Natural killer cell treated with Interleukin-12 subunit alpha and Interleukin-12 subunit beta and Interleukin-15 and Interleukin-18, amount 100 ng/mL, for 72 hours (primary cell): ENCODE measurements at regions not wholly inside any gene's neighbourhood (a gene's known extent, or its start where the extent isn't known, plus 50 kb on each side); places are given as distances from the start of the nearest gene placed in this dataset.
"Not testable (repeated sequence)": the region's sequence is repeated elsewhere in the genome, so short reads cannot be mapped to it uniquely, and the experiment has no call there.

Experiments
- ATAC-seq, 2 donors: fragments of 150-1000 bp; cut with Tn5 transposase in 1 of 2; sonication (Bioruptor Pico), chemical (Tn5 transposase) in 1 of 2; 2 replicates each; pipeline ENCODE4 v1.10.0; 2021
- DNase-seq: peaks from one replicate; pipeline ENCODE4 v3.0.0; 2022; ENCODE audit warnings: low spot score
- H3K27ac Mint-ChIP-seq, 2 donors: 1 replicate in 1 of 2; 2 replicates in 1 of 2; pipeline ENCODE4 v1.8.0; 2022; ENCODE audit warnings: mixed read lengths in 2 of 2, mild to moderate bottlenecking in 1 of 2, moderate library complexity in 1 of 2
- H3K27me3 Mint-ChIP-seq, 2 donors: 1 replicate in 1 of 2; 2 replicates in 1 of 2; pipeline ENCODE4 v1.8.0; 2022; ENCODE audit warnings: mixed read lengths in 2 of 2
- H3K36me3 Mint-ChIP-seq: one replicate; pipeline ENCODE4 v1.8.0; 2022; ENCODE audit warnings: mixed read lengths
- H3K4me1 Mint-ChIP-seq, 2 donors: 1 replicate in 1 of 2; 2 replicates in 1 of 2; pipeline ENCODE4 v1.8.0; 2022; ENCODE audit warnings: low read depth in 2 of 2, mixed read lengths in 2 of 2, mild to moderate bottlenecking in 1 of 2
- H3K4me3 Mint-ChIP-seq: one replicate; pipeline ENCODE4 v1.8.0; 2022; ENCODE audit warnings: mixed read lengths
- H3K9me3 Mint-ChIP-seq: 2 replicates; pipeline ENCODE4 v1.8.0; 2022; ENCODE audit warnings: mixed read lengths

DNA sequence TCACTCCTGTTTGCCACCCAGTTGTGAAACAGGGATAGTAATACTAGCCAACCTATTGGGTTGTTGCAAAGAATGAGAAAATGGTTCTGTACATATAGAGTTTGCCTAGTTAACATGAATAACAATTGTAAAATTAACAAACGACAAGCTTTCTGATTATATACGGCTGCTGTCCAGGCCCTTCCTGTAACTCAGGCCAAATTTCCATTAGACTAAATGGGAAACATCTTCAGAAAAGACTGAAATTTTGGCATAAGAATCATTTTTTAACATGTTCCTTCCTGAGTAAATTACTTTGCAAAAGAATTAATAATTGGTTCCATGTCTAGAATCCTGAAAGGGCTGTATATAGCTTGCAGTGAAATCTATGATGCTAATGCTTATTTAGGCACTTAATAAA, 117.7 kb upstream of the SATB2 start:
- Mint-ChIP-seq H3K27ac (no peak overlapping the region), H3K9me3 (no peaks in the 10 kb centered on the region), H3K4me1 (no peaks in the 10 kb centered on the region), H3K27me3 (peaks cover 1 to 3% of the 10 kb centered on the region in 2 donors), H3K36me3 (no peaks in the 10 kb centered on the region), H3K4me3 (no peak overlapping the region)
- no peak for ATAC-seq
- DNase-seq: no peak

DNA sequence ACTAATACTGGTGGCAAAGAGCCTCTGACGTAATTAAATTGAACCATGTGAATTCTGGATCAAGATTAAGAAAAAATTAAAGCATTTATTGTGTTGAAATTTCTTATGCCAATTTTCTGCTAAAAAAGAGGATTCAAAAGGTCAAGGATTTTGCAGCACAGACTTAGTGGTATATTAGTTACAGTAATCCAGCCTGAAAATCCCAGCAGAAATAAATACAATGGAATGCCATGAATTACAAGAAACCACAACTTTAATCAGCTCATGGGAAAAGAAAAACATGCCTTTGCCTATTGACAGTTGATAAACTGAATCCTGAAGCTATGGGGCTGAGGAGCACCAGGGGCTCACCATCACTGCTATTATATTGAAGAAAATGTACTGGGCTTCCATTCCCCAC, 114.8 kb upstream of the SATB2 start:
- no peaks in the 10 kb centered on the region for H3K9me3 Mint-ChIP-seq
- ATAC-seq (no peak), DNase-seq (no peak)
- no peaks in the 10 kb centered on the region for H3K36me3 Mint-ChIP-seq
- no peaks in the 10 kb centered on the region for H3K4me1 Mint-ChIP-seq
- H3K27me3 Mint-ChIP-seq: no peaks in the 10 kb centered on the region
- H3K27ac Mint-ChIP-seq: no peak overlapping the region
- no peak overlapping the region for H3K4me3 Mint-ChIP-seq

DNA sequence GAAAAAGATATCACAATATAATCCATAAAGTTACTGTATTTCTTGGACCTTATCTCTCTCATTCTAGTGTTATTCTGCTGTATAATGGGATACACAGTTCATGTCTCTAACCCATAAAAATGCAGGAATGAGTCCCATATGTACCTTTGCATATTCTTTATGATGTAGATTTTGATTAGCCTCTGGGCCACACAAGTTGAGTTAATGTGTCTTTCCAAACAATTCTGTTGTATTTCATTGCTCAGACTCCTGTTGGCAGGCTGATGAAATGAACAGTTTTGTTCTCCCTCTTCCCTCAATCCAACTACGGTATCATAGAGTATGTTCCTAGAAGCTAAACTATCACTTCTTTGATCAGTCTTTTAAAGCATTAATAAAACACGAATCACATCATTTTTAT, 113.2 kb upstream of the SATB2 start:
- no peak for DNase-seq
- no peak for ATAC-seq
- no peak overlapping the region for H3K4me3 Mint-ChIP-seq

DNA sequence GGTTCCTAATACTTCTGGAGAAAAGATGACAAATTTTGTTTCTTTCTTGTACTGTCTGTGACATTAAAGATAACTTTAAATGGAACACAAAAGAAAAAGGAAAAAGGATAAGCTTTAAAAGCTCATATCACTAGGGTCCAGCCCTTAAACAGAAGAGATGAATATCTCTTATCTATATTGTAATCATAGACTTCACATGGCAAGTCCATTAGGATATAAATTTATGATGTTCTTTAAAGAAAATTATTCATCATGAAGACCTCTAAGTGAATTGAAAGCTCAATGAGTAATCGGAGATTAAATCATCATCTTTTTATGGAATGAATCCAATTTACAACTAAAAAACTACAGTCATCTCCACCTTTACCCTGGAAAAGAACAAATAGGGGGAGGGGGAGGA, 111.6 kb upstream of the SATB2 start:
- Mint-ChIP-seq H3K36me3 (no peaks in the 10 kb centered on the region), H3K27me3 (no peaks in the 10 kb centered on the region), H3K27ac (no peak overlapping the region), H3K4me3 (no peak overlapping the region), H3K4me1 (no peaks in the 10 kb centered on the region), H3K9me3 (no peaks in the 10 kb centered on the region)
- ATAC-seq: no peak
- no peak for DNase-seq

More for the DNA sequence above, 113.2 kb upstream of the SATB2 start:
- no peak overlapping the region for H3K27ac Mint-ChIP-seq
- no peaks in the 10 kb centered on the region for H3K27me3 Mint-ChIP-seq
- H3K4me1 Mint-ChIP-seq: no peaks in the 10 kb centered on the region
- no peaks in the 10 kb centered on the region for H3K9me3 Mint-ChIP-seq
- H3K36me3 Mint-ChIP-seq: no peaks in the 10 kb centered on the region

DNA sequence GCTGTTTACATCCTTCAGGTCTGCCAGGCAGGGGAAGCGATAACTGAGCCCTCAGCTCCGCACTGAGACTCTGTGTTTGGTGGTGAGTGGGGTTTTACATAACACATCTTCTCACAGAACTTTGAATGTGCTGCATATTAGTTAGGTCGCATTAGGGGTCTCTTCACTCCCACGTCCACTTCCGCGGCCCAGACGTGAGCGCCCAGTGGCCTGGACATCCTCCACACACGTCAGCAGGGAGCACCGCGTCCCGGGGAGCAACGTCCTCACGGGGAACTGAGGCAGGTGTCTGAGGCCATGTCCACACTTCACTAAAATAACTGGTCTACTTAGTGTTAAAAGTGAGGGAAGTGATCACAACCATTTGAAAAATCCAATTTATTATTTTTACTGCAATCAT, 100.4 kb upstream of the SATB2 start:
- DNase-seq: no peak
- no peaks in the 10 kb centered on the region for H3K9me3 Mint-ChIP-seq
- H3K36me3 Mint-ChIP-seq: no peaks in the 10 kb centered on the region
- no peak for ATAC-seq
- H3K27ac Mint-ChIP-seq: no peak overlapping the region
- H3K4me1 Mint-ChIP-seq: no peaks in the 10 kb centered on the region
- no peaks in the 10 kb centered on the region for H3K27me3 Mint-ChIP-seq
- no peak overlapping the region for H3K4me3 Mint-ChIP-seq

- no peak for ATAC-seq
- no peak overlapping the region for H3K27ac Mint-ChIP-seq
- no peaks in the 10 kb centered on the region for H3K4me1 Mint-ChIP-seq
- H3K27me3 Mint-ChIP-seq: no peaks in the 10 kb centered on the region
- DNase-seq: no peak
- no peak overlapping the region for H3K4me3 Mint-ChIP-seq
- H3K36me3 Mint-ChIP-seq: no peaks in the 10 kb centered on the region
- no peaks in the 10 kb centered on the region for H3K9me3 Mint-ChIP-seq
Measured at GRCh38 chr2:199556527-199557285, 99.0 kb upstream of the SATB2 start.

DNA sequence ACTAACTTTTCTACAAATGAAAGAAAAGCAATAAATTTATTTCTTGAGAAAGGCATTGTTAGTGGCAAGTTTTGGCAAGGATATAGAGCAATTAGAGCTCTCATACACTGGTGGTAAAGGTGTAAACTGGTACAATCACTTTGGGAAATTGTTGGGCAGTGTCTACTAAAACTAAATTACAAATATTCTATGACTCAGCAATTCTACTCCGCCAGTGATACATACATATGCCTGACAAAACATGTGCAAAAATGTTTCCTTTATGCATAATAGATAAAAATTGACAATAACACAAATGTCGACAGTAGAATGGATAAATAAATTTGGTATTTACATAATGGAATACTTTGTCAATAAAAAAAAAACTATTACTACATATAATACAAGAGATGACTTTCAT, 96.3 kb upstream of the SATB2 start:
- Mint-ChIP-seq H3K4me1 (no peaks in the 10 kb centered on the region), H3K36me3 (no peaks in the 10 kb centered on the region), H3K27ac (no peak overlapping the region), H3K4me3 (no peak overlapping the region), H3K27me3 (no peaks in the 10 kb centered on the region), H3K9me3 (peaks cover 5% of the 10 kb centered on the region)
- no peak for DNase-seq
- no peak for ATAC-seq

GRCh38 chr2:199552141-199552540, 94.4 kb upstream of the SATB2 start:
- DNase-seq: no peak
- Mint-ChIP-seq H3K4me3 (no peak overlapping the region), H3K9me3 (peaks cover 5% of the 10 kb centered on the region), H3K36me3 (no peaks in the 10 kb centered on the region), H3K27ac (no peak overlapping the region), H3K4me1 (no peaks in the 10 kb centered on the region), H3K27me3 (no peaks in the 10 kb centered on the region)
- no peak for ATAC-seq

DNA sequence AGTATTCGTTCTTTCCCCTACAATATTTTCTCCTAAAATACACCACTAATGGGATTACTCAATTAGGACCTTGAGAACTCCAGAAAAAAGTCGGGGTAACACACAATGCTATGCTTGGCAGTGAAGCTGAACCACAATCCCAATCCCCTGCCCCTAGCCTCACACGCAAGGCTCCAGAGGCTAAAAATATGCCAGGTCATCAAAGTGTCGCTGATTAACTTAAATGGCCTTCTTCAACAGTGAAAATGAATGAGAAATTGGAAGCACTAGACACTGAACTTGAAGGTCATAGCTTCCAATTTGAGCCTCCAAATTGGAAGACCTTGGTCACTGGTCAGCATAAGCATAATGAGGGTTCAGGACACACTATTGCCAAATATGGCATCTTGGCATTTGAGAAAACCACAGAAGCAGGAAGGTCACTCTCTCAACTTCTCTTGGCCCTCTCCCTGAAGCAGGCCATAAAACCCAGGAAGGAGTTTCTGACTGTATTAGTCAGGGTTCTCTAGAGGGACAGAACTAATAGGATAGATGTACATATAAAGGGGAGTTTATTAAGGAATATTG, 86.0 kb upstream of the SATB2 start:
- Mint-ChIP-seq H3K4me3 (no peak overlapping the region), H3K9me3 (peaks cover 8% of the 10 kb centered on the region), H3K36me3 (no peaks in the 10 kb centered on the region), H3K27me3 (no peaks in the 10 kb centered on the region), H3K27ac (no peak overlapping the region), H3K4me1 (no peaks in the 10 kb centered on the region)
- no peak for DNase-seq
- ATAC-seq: no peak

DNA sequence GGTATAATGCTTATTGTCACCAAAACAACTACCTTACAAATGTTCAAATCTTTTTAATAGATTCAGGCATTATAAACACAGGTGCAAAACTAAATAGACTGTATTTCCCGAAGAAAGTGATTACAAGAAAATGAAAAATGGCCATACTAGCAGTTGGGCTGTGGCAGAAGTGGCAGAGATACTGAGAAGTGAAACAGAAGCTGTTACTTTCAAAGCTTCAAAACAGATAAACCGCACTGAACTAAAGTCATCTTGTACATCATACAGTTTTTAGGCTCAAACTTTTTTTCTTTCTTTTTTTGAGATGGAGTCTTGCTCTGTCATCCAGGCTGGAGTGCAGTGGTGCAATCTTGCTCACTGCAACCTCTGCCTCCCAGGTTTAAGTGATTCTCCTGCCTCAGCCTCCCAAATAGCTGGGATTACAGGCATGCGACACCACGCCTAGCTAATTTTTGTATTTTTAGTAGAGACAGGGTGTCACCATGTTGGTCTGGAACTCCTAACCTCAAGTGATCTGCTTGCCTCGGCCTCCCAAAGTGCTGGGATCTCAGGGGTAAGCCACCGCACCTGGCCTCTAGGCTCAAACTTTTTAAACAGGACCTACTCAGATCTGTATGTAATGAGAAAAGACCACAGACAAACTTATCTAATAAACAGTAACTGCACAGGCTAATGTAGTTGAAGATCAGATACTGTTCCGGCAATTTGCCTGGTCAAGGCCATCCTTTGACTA, 77.9 kb upstream of the SATB2 start:
- Mint-ChIP-seq H3K36me3 (no peaks in the 10 kb centered on the region), H3K4me3 (no peak overlapping the region), H3K4me1 (no peaks in the 10 kb centered on the region), H3K27me3 (no peaks in the 10 kb centered on the region), H3K27ac (no peak overlapping the region), H3K9me3 (peaks cover 8% of the 10 kb centered on the region)
- ATAC-seq (no peak), DNase-seq (no peak)

GRCh38 chr2:199533873-199534272, 76.1 kb upstream of the SATB2 start:
- H3K27me3 Mint-ChIP-seq, H3K27ac Mint-ChIP-seq, ATAC-seq, H3K4me3 Mint-ChIP-seq, H3K4me1 Mint-ChIP-seq, H3K36me3 Mint-ChIP-seq, DNase-seq: not testable (repeated sequence)
- peaks cover 11% of the 10 kb centered on the region for H3K9me3 Mint-ChIP-seq

DNA sequence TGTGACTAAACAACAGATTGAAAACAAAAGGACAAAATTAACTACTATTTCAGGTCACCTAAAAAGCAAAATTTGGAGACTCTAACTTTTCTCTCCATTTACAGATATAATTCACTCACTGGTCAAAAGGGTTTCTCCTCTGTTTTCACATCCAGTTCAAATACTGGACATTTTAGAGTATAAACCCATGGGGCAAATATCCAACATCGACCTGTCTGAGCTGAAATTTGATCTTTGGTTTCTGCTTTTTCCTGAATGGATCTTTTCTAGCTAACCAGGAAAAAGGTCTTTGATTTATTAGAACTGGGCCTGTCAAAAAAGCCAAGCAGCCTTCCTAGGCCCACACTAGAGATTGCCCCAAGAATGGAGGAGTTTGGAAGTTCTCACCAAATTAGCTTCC, 69.3 kb upstream of the SATB2 start:
- no peaks in the 10 kb centered on the region for H3K4me1 Mint-ChIP-seq
- H3K9me3 Mint-ChIP-seq: peaks cover 13% of the 10 kb centered on the region
- no peak overlapping the region for H3K4me3 Mint-ChIP-seq
- no peaks in the 10 kb centered on the region for H3K27me3 Mint-ChIP-seq
- no peak for DNase-seq
- ATAC-seq: no peak
- H3K36me3 Mint-ChIP-seq: no peaks in the 10 kb centered on the region
- H3K27ac Mint-ChIP-seq: no peak overlapping the region

GRCh38 chr2:199524689-199525574, 67.2 kb upstream of the SATB2 start:
- Mint-ChIP-seq H3K4me1 (no peaks in the 10 kb centered on the region), H3K27me3 (no peaks in the 10 kb centered on the region), H3K36me3 (no peaks in the 10 kb centered on the region), H3K27ac (no peak overlapping the region), H3K9me3 (peaks cover 5% of the 10 kb centered on the region), H3K4me3 (no peak overlapping the region)
- DNase-seq (no peak), ATAC-seq (no peak)

- no peak for DNase-seq
- H3K4me3 Mint-ChIP-seq: no peak overlapping the region
- ATAC-seq: no peak
- H3K4me1 Mint-ChIP-seq: no peaks in the 10 kb centered on the region
- H3K36me3 Mint-ChIP-seq: no peaks in the 10 kb centered on the region
- H3K9me3 Mint-ChIP-seq: no peaks in the 10 kb centered on the region
- H3K27me3 Mint-ChIP-seq: peaks cover 0 to 18% of the 10 kb centered on the region in 2 donors
- H3K27ac Mint-ChIP-seq: no peak overlapping the region
Measured at GRCh38 chr2:199509403-199509802, 51.7 kb upstream of the SATB2 start.
